GM12878 (cell line): ENCODE measurements at regions not wholly inside any gene's neighbourhood (a gene's known extent, or its start where the extent isn't known, plus 50 kb on each side); places are given as distances from the start of the nearest gene placed in this dataset.
A peak's percentile ranks its signal among the peaks of the same experiment; 100 is the strongest.

Experiments used
- ATAC-seq: fragments of 200-7000 bp; cut with Tn5 transposase; 3 replicates; pipeline ENCODE4 v1.9.1; 2020; ENCODE audit warnings: mild to moderate bottlenecking, moderate library complexity
- BruUV-seq: library from RNA; stranded (reverse); fragments of 400-500 nt; replicated peaks from 2 replicates; lab custom pipeline; 2021; lab: Mats Ljungman, UMichigan
- CTCF ChIA-PET: fragments of 300-600 bp; sonication (Branson Sonifier 250); formaldehyde crosslinking; extraction: SDS; loops from one replicate; lab custom pipeline; 2021; ENCODE audit warnings: inconsistent platforms; lab: Yijun Ruan, JAX
- POLR2A ChIA-PET: fragments of 350-600 bp; formaldehyde crosslinking; extraction: SDS; loops from one replicate; lab custom pipeline; 2021; ENCODE audit warnings: inconsistent platforms; lab: Charles Lee
- RAD21 ChIA-PET: fragments of 300-600 bp; sonication (Branson Sonifier 250); formaldehyde crosslinking; loops from one replicate; lab custom pipeline; 2023; ENCODE audit warnings: antibody characterized with exemption; ENCODE audit not compliant: unreplicated experiment; lab: Charles Lee
- SMC1A ChIA-PET: fragments of 300-600 bp; sonication (Branson Sonifier 250); formaldehyde crosslinking; loops from one replicate; lab custom pipeline; 2023; ENCODE audit not compliant: unreplicated experiment, uncharacterized antibody; lab: Charles Lee
- DNase-seq: peaks from one replicate; pipeline ENCODE4 v3.0.0-alpha.2; 2011; ENCODE audit warnings: low read depth, low spot score
- FAIRE-seq: peaks from 3 replicates; lab custom pipeline; 2011; peaks lifted over from hg19 to GRCh38; lab: Jason Lieb, UNC
- H2AFZ ChIP-seq: 2 replicates; pipeline ENCODE4 v1.6.0; 2011; ENCODE audit warnings: low read depth, low read length, control low read depth; ENCODE audit not compliant: control insufficient read depth
- H3K27ac ChIP-seq: 2 replicates; pipeline ENCODE4 v1.5.1; 2011; ENCODE audit warnings: control low read depth; ENCODE audit not compliant: control insufficient read depth, insufficient read depth
- H3K27me3 ChIP-seq, 2 experiments: replicated peaks in 1 of 2; 2 replicates each; pipeline versions ENCODE4 v1.6.0 to v1.6.1; 2011; ENCODE audit warnings: low read length in 1 of 2; ENCODE audit not compliant: control insufficient read depth in 2 of 2, insufficient read depth in 2 of 2
- H3K36me3 ChIP-seq, 2 experiments: 2 replicates each; pipeline ENCODE4 v1.5.1; 2011; ENCODE audit warnings: low read length in 1 of 2; ENCODE audit not compliant: control insufficient read depth in 2 of 2, insufficient read depth in 2 of 2
- H3K4me1 ChIP-seq: 2 replicates; pipeline ENCODE4 v1.6.1; 2011; ENCODE audit warnings: mild to moderate bottlenecking, low read length, moderate library complexity, mixed read lengths; ENCODE audit not compliant: control insufficient read depth, insufficient read depth
- H3K4me2 ChIP-seq: 2 replicates; pipeline ENCODE4 v1.6.0; 2011; ENCODE audit warnings: control low read depth; ENCODE audit not compliant: control insufficient read depth, insufficient read depth
- H3K4me3 ChIP-seq: fragments of 200-600 bp; sonication (generic); 2 replicates; pipeline ENCODE4 v1.5.1; 2016
- H3K79me2 ChIP-seq: 2 replicates; pipeline ENCODE4 v1.6.0; 2011; ENCODE audit warnings: low read length; ENCODE audit not compliant: control insufficient read depth, insufficient read depth
- H3K9ac ChIP-seq: 2 replicates; pipeline ENCODE4 v1.8.0; 2011; ENCODE audit warnings: low read length, control low read depth, mixed read lengths; ENCODE audit not compliant: control insufficient read depth, insufficient read depth
- H3K9me3 ChIP-seq: replicated peaks from 3 replicates; pipeline ENCODE4 v1.5.1; 2011; ENCODE audit warnings: mild to moderate bottlenecking, low read length; ENCODE audit not compliant: control insufficient read depth, insufficient read depth
- H4K20me1 ChIP-seq: 2 replicates; pipeline ENCODE4 v1.6.0; 2011; ENCODE audit not compliant: control insufficient read depth, insufficient read depth
- ATF7 ChIP-seq: fragments of 450-650 bp; IDR thresholded peaks from 2 replicates; pipeline ENCODE4 v1.6.1; 2016; ENCODE audit warnings: low read depth, mild to moderate bottlenecking
- BCL11A ChIP-seq: IDR thresholded peaks from 2 replicates; pipeline ENCODE4 v1.6.1; 2011; ENCODE audit warnings: low read depth, low read length
- EED ChIP-seq: sonication (generic); IDR thresholded peaks from 2 replicates; pipeline ENCODE4 v1.6.1; 2016; ENCODE audit warnings: antibody characterized with exemption, low read depth
- ESRRA ChIP-seq: IDR thresholded peaks from 2 replicates; pipeline ENCODE4 v1.6.1; 2012; ENCODE audit warnings: mild to moderate bottlenecking, low read length, improper control_type of control experiment
- IKZF1 ChIP-seq: fragments of 450-650 bp; conservative IDR thresholded peaks from 2 replicates; pipeline ENCODE4 v1.6.1; 2017; ENCODE audit warnings: antibody characterized with exemption, mild to moderate bottlenecking
- IKZF2 ChIP-seq, 2 experiments: fragments of 450-650 bp; IDR thresholded peaks; 2 replicates each; pipeline ENCODE4 v1.6.1; 2017; ENCODE audit warnings: mild to moderate bottlenecking in 2 of 2, moderate library complexity in 2 of 2
- IRF4 ChIP-seq: IDR thresholded peaks from 2 replicates; pipeline ENCODE4 v1.6.1; 2011; ENCODE audit warnings: low read depth, low read length
- KDM1A ChIP-seq: fragments of 200-600 bp; sonication (generic); IDR thresholded peaks from 2 replicates; pipeline ENCODE4 v1.6.1; 2016; ENCODE audit warnings: borderline replicate concordance
- MTA2 ChIP-seq: fragments of 450-650 bp; IDR thresholded peaks from 2 replicates; pipeline ENCODE4 v1.6.1; 2016; ENCODE audit warnings: low read depth, mild to moderate bottlenecking, moderate library complexity
- NBN ChIP-seq: fragments of 450-650 bp; IDR thresholded peaks from 2 replicates; pipeline ENCODE4 v1.6.1; 2016
- POLR2AphosphoS2 ChIP-seq: IDR thresholded peaks from 2 replicates; pipeline ENCODE4 v1.6.1; 2011; ENCODE audit warnings: low read depth, mild to moderate bottlenecking, low read length, improper control_type of control experiment, moderate library complexity
- SP1 ChIP-seq: IDR thresholded peaks from one replicate; pipeline ENCODE4 v1.6.1; 2011; ENCODE audit warnings: low read depth, low read length
- STAT1 ChIP-seq: fragments of 450-650 bp; conservative IDR thresholded peaks from 2 replicates; pipeline ENCODE4 v1.6.1; 2014; ENCODE audit warnings: antibody characterized with exemption, mild to moderate bottlenecking
- WGBS: methylation state at CpG from one replicate; pipeline ENCODE4 v1.1.6; 2016; ENCODE audit warnings: low lambda C conversion rate; ENCODE audit not compliant: insufficient replicate concordance, insufficient coverage; ENCODE audit errors: missing lambda C conversion rate; 5-methylcytosine and 5-hydroxymethylcytosine counted together
- in situ Hi-C: fragments of 300-500 bp; cut with MboI; formaldehyde crosslinking; loops from 9 replicates; pipeline ENCODE4 v1.14.3; 2018; ENCODE audit warnings: mixed read lengths
- intact Hi-C: fragments of 100-400 bp; cut with micrococcal nuclease; formaldehyde crosslinking; loops from one replicate; pipeline ENCODE4 v1.14.2; 2022; ENCODE audit not compliant: unreplicated experiment
- TF ChIP-seq, protein P1 (sequence below): fragments of 450-650 bp; IDR thresholded peaks from 2 replicates; pipeline ENCODE4 v1.6.1; 2014; ENCODE audit warnings: mild to moderate bottlenecking
- TF ChIP-seq, protein P2 (sequence below): IDR thresholded peaks from 2 replicates; pipeline ENCODE4 v1.6.1; 2012; ENCODE audit warnings: mild to moderate bottlenecking, low read depth, low read length

DNA sequence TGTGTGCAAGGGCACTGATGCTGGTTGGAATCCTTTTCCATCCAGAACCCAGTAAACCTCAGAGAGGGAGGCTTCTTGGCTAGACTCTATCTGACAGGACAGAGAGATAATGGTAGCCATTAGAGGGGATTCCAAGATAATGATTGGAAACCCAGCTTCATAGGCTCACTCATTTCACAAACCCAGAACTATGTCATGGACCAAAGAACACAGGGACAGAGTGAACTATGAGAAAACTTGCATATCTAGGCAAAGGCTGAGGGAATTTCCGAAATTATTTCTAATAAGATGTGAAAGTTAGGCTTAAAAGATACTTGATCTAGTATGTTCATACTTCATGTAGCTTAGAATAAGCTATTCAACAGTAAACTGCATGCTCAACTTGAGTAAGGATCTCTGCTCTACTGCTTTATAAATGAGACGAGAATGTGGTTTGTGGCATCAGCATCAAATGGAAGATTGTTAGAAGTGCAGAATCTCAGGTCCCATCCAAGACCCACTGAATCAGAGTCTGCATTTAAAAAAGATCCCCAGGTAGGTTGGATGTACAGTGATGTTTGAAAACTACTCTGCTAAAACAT, 261.4 kb downstream of the DMRT2 start:
- H3K9ac ChIP-seq, result no peak overlapping the region
- H3K27ac ChIP-seq, result no peak overlapping the region
- no peaks in the 10 kb centered on the region for H3K36me3 ChIP-seq
- intact Hi-C loops, result loop anchor here (5.0 kb wide), 1 partner anchor 39 kb away; no protein-coding TSS in a partner anchor
- no peak overlapping the region for H3K4me3 ChIP-seq
- H3K27me3 ChIP-seq, result no peaks in the 10 kb centered on the region; a peak in 1 of 4 replicates
- ATAC-seq, result peak; percentile 83
- H4K20me1 ChIP-seq, result no peaks in the 10 kb centered on the region
- no peak for DNase-seq
- WGBS, result 0% methylated on average over 2 of the region's 2 CpGs
- no TSS peak for BruUV-seq
- TF ChIP-seq MTA2 (0 out of 2 replicates have a peak, but pooled peaks have one; percentile 20), BCL11A (no peak), KDM1A (no peak), STAT1 (no peak), POLR2AphosphoS2 (no peak), IKZF2 (IDR thresholded peaks at IDR 0.05) (peak; percentile 19 to 27; a peak in 1 of 4 replicates), EED (no peak), ATF7 (no peak), IKZF1 (peak; percentile 44; the same call in 1 of the 2 replicates), ESRRA (no peak), NBN (no peak), SP1 (no peak), IRF4 (no peak)
- TF ChIP-seq, protein P1, sequence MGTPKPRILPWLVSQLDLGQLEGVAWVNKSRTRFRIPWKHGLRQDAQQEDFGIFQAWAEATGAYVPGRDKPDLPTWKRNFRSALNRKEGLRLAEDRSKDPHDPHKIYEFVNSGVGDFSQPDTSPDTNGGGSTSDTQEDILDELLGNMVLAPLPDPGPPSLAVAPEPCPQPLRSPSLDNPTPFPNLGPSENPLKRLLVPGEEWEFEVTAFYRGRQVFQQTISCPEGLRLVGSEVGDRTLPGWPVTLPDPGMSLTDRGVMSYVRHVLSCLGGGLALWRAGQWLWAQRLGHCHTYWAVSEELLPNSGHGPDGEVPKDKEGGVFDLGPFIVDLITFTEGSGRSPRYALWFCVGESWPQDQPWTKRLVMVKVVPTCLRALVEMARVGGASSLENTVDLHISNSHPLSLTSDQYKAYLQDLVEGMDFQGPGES, result no peak
- TF ChIP-seq, protein P2, sequence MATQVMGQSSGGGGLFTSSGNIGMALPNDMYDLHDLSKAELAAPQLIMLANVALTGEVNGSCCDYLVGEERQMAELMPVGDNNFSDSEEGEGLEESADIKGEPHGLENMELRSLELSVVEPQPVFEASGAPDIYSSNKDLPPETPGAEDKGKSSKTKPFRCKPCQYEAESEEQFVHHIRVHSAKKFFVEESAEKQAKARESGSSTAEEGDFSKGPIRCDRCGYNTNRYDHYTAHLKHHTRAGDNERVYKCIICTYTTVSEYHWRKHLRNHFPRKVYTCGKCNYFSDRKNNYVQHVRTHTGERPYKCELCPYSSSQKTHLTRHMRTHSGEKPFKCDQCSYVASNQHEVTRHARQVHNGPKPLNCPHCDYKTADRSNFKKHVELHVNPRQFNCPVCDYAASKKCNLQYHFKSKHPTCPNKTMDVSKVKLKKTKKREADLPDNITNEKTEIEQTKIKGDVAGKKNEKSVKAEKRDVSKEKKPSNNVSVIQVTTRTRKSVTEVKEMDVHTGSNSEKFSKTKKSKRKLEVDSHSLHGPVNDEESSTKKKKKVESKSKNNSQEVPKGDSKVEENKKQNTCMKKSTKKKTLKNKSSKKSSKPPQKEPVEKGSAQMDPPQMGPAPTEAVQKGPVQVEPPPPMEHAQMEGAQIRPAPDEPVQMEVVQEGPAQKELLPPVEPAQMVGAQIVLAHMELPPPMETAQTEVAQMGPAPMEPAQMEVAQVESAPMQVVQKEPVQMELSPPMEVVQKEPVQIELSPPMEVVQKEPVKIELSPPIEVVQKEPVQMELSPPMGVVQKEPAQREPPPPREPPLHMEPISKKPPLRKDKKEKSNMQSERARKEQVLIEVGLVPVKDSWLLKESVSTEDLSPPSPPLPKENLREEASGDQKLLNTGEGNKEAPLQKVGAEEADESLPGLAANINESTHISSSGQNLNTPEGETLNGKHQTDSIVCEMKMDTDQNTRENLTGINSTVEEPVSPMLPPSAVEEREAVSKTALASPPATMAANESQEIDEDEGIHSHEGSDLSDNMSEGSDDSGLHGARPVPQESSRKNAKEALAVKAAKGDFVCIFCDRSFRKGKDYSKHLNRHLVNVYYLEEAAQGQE, result no peak
- CTCF ChIA-PET, result interaction anchor here (0.5 to 0.8 kb wide), 5 partner anchors 9 to 1426 kb away, joined by 3 to 5 read pairs (median 4); no protein-coding TSS in a partner anchor
- in situ Hi-C loops, result no loop called here
- no peak overlapping the region for H3K4me2 ChIP-seq
- H3K79me2 ChIP-seq, result no peaks in the 10 kb centered on the region
- POLR2A ChIA-PET, result interaction anchor here (0.8 to 1.6 kb wide), 3 partner anchors 10 to 41 kb away, joined by 3 to 5 read pairs (median 3); no protein-coding TSS in a partner anchor
- H3K4me1 ChIP-seq, result no peaks in the 10 kb centered on the region
- H3K9me3 ChIP-seq, result no peaks in the 10 kb centered on the region
- SMC1A ChIA-PET, result interaction anchor here (0.8 to 1.8 kb wide), 12 partner anchors 10 to 268 kb away, joined by 3 to 9 read pairs (median 4); no protein-coding TSS in a partner anchor
- FAIRE-seq, result no peak
- RAD21 ChIA-PET, result interaction anchor here (0.6 to 1.8 kb wide), 7 partner anchors 33 to 149 kb away, joined by 3 to 7 read pairs (median 5); no protein-coding TSS in a partner anchor
- H2AFZ ChIP-seq, result no peak overlapping the region
